Natural killer cell treated with Interleukin-12 subunit alpha and Interleukin-12 subunit beta and Interleukin-15 and Interleukin-18, amount 100 ng/mL, for 72 hours (primary cell): ENCODE measurements at regions not wholly inside any gene's neighbourhood (a gene's known extent, or its start where the extent isn't known, plus 50 kb on each side); places are given as distances from the start of the nearest gene placed in this dataset.
"Not testable (repeated sequence)": the region's sequence is repeated elsewhere in the genome, so short reads cannot be mapped to it uniquely, and the experiment has no call there.

Source experiments
- ATAC-seq, 2 donors: fragments of 150-1000 bp; cut with Tn5 transposase in 1 of 2; sonication (Bioruptor Pico), chemical (Tn5 transposase) in 1 of 2; 2 replicates each; pipeline ENCODE4 v1.10.0; 2021
- DNase-seq: peaks from one replicate; pipeline ENCODE4 v3.0.0; 2022; ENCODE audit warnings: low spot score
- H3K27ac Mint-ChIP-seq, 2 donors: 1 replicate in 1 of 2; 2 replicates in 1 of 2; pipeline ENCODE4 v1.8.0; 2022; ENCODE audit warnings: mixed read lengths in 2 of 2, mild to moderate bottlenecking in 1 of 2, moderate library complexity in 1 of 2
- H3K27me3 Mint-ChIP-seq, 2 donors: 1 replicate in 1 of 2; 2 replicates in 1 of 2; pipeline ENCODE4 v1.8.0; 2022; ENCODE audit warnings: mixed read lengths in 2 of 2
- H3K36me3 Mint-ChIP-seq: one replicate; pipeline ENCODE4 v1.8.0; 2022; ENCODE audit warnings: mixed read lengths
- H3K4me1 Mint-ChIP-seq, 2 donors: 1 replicate in 1 of 2; 2 replicates in 1 of 2; pipeline ENCODE4 v1.8.0; 2022; ENCODE audit warnings: low read depth in 2 of 2, mixed read lengths in 2 of 2, mild to moderate bottlenecking in 1 of 2
- H3K4me3 Mint-ChIP-seq: one replicate; pipeline ENCODE4 v1.8.0; 2022; ENCODE audit warnings: mixed read lengths
- H3K9me3 Mint-ChIP-seq: 2 replicates; pipeline ENCODE4 v1.8.0; 2022; ENCODE audit warnings: mixed read lengths

- not testable (repeated sequence) for H3K4me3 Mint-ChIP-seq
- H3K4me1 Mint-ChIP-seq: peaks cover 21 to 28% of the 10 kb centered on the region in 2 donors
These were observed 112.9 kb upstream of the IGLL5 start for GRCh38 chr22:22774762-22775161.

DNA sequence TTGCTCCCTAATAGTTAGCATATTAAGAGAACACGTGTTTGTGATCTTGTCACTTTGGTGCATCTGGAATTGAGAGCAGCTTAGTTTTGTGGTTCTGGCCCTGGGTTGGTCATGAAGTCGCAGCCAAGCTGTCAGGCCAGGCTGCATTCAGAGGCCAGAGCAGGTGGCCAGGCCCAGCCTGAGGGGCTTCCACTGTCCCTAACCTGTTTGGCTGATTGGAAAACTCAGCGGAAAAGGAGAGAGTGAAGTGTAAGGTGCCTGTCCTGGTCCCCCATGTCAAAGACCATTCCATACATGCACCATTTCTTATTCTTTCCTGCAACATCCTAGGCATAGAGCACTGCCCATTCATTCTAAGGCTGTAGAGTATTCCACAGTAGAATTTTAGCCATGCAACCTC lies 111.5 kb upstream of the IGLL5 start:
- DNase-seq: no peak
- peaks cover 13 to 20% of the 10 kb centered on the region in 2 donors for H3K4me1 Mint-ChIP-seq
- no peak overlapping the region for H3K4me3 Mint-ChIP-seq
- ATAC-seq: no peak
- H3K9me3 Mint-ChIP-seq: no peaks in the 10 kb centered on the region
- H3K27ac Mint-ChIP-seq: no peak overlapping the region
- H3K27me3 Mint-ChIP-seq: no peaks in the 10 kb centered on the region
- no peaks in the 10 kb centered on the region for H3K36me3 Mint-ChIP-seq

More at GRCh38 chr22:22774762-22775161, 112.9 kb upstream of the IGLL5 start:
- H3K27ac Mint-ChIP-seq: peak overlapping the region in 1 of 2 donors; percentile 18
- H3K27me3 Mint-ChIP-seq, H3K9me3 Mint-ChIP-seq, ATAC-seq, H3K36me3 Mint-ChIP-seq, DNase-seq: not testable (repeated sequence)

DNA sequence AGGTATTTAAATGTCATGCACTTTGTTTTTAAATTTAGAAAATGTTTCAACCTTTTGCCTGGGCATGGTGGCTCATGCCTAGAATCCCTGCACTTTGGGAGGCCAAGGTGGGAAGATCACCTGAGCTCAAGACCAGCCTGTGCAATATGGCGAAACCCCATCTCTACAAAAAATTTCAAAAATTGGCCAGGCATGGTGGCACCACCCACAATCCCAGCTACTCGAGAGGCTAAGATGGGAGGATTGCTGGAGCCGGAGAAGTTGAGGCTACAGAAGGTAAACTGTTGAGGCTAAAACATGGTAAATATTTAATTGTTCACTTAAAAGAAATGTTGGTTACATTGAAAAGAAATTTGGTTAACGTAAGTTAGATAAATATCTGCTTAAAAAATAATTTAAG lies 108.4 kb upstream of the IGLL5 start:
- Mint-ChIP-seq H3K36me3 (no peaks in the 10 kb centered on the region), H3K4me3 (no peak overlapping the region), H3K4me1 (peaks cover 7 to 13% of the 10 kb centered on the region in 2 donors), H3K27me3 (no peaks in the 10 kb centered on the region), H3K9me3 (no peaks in the 10 kb centered on the region), H3K27ac (no peak overlapping the region)
- DNase-seq (no peak), ATAC-seq (no peak)

GRCh38 chr22:22783575-22783974 lies 104.0 kb upstream of the IGLL5 start:
- H3K4me1 Mint-ChIP-seq: peaks cover 5 to 17% of the 10 kb centered on the region in 2 donors
- H3K36me3 Mint-ChIP-seq: no peaks in the 10 kb centered on the region
- H3K4me3 Mint-ChIP-seq: no peak overlapping the region
- DNase-seq (no peak), ATAC-seq (no peak)
- H3K9me3 Mint-ChIP-seq: no peaks in the 10 kb centered on the region
- no peaks in the 10 kb centered on the region for H3K27me3 Mint-ChIP-seq
- no peak overlapping the region for H3K27ac Mint-ChIP-seq

DNA sequence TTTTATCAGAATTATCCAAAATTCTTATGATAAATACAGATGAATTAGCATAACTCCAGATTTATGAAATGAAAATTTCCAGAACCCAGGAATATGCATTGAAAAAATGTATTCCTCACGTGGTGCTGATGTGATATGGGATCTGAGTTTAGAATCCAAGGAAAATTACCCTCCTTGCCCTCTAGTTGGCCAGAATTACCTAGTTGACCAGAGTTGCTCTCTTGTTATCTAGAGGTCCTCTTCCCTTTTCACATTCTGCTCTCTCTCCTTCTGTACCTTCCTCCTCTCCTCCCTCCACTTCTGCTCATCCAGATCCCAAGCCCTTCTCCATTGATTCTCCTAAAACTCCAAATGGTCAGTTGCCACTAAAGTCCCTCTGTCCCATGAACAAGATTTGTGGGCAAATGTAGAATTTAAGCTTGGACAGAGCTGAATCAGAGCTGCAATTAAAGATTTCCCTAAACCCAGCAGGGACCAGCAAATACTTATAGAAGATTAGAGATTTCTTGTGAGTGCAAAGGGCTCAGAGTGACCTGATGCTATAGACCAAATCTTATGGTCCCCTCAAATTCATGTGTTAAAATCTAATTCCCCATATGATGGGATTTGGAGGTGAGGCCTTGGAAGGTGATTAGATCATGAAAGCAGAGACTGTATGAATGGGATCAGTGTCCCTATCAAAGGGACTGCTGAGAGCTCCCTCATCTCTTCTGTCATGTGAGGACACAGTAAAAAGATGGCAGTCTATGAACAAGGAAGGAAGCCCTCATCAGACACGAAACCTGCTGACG lies 103.2 kb upstream of the IGLL5 start:
- Mint-ChIP-seq H3K27ac (no peak overlapping the region), H3K4me1 (peaks cover 9 to 20% of the 10 kb centered on the region in 2 donors), H3K4me3 (no peak overlapping the region), H3K9me3 (no peaks in the 10 kb centered on the region), H3K27me3 (no peaks in the 10 kb centered on the region), H3K36me3 (no peaks in the 10 kb centered on the region)
- ATAC-seq (no peak), DNase-seq (no peak)

DNA sequence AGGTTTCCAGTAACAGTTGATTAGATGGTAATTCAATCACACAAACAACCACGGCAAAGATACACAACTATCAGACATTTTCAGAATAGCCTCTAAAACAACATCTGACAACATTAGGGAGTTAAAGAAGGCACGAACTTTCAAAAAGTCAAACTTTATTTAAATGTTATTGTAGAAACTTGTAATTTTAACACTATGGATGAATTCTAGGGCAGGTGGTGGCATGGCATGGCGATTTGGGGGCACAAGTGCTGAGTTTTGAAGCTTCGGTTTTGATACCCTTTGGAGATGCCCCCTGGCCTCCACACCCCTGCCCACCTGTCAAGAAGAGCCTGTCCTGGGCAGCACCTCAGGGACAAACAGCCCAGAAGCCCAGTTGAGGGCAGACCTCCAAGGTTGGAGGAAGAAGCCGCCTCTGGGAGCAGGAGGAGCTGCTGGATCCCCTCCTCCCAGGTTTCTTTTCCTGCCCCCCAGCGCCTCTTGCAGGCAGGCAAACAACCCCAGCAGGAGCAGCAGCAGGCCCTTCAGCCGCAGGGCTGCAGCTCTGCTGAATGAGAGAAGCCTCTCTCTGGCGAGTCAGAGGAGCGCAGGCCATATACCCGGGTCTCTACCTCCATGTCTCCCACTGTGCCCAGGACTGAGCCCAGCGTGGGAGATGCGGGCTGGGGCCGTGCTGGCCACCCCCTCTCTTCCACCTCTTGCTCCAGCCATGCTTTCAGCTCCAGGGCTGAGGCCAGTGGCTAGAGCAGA lies 102.1 kb upstream of the IGLL5 start:
- ATAC-seq (peak in 1 of 2 donors; percentile 40), DNase-seq (no peak)
- Mint-ChIP-seq H3K4me3 (no peak overlapping the region), H3K27me3 (no peaks in the 10 kb centered on the region), H3K27ac (no peak overlapping the region), H3K4me1 (peaks cover 20 to 30% of the 10 kb centered on the region in 2 donors), H3K36me3 (no peaks in the 10 kb centered on the region), H3K9me3 (no peaks in the 10 kb centered on the region)

- Mint-ChIP-seq H3K36me3 (no peaks in the 10 kb centered on the region), H3K4me3 (no peak overlapping the region), H3K4me1 (peaks cover 30 to 38% of the 10 kb centered on the region in 2 donors), H3K27me3 (no peaks in the 10 kb centered on the region), H3K9me3 (no peaks in the 10 kb centered on the region), H3K27ac (no peak overlapping the region)
- ATAC-seq (no peak), DNase-seq (no peak)
These were observed 101.1 kb upstream of the IGLL5 start for GRCh38 chr22:22786301-22787115.

- H3K4me1 Mint-ChIP-seq: peaks cover 36 to 43% of the 10 kb centered on the region in 2 donors
- no peak for ATAC-seq
- H3K4me3 Mint-ChIP-seq: no peak overlapping the region
- H3K27me3 Mint-ChIP-seq: no peaks in the 10 kb centered on the region
- H3K36me3 Mint-ChIP-seq: no peaks in the 10 kb centered on the region
- no peak for DNase-seq
- H3K27ac Mint-ChIP-seq: no peak overlapping the region
- H3K9me3 Mint-ChIP-seq: no peaks in the 10 kb centered on the region
These were observed 100.5 kb upstream of the IGLL5 start for GRCh38 chr22:22787151-22787550.

GRCh38 chr22:22787786-22788459 lies 99.7 kb upstream of the IGLL5 start:
- H3K36me3 Mint-ChIP-seq: no peaks in the 10 kb centered on the region
- peaks cover 43 to 50% of the 10 kb centered on the region in 2 donors for H3K4me1 Mint-ChIP-seq
- ATAC-seq (peak; percentile 76 to 81), DNase-seq (no peak)
- no peak overlapping the region for H3K4me3 Mint-ChIP-seq
- no peaks in the 10 kb centered on the region for H3K9me3 Mint-ChIP-seq
- H3K27ac Mint-ChIP-seq: peak overlapping the region in 1 of 2 donors; percentile 8
- H3K27me3 Mint-ChIP-seq: no peaks in the 10 kb centered on the region

- Mint-ChIP-seq H3K27ac (peak overlapping the region in 1 of 2 donors; percentile 8), H3K9me3 (no peaks in the 10 kb centered on the region), H3K27me3 (no peaks in the 10 kb centered on the region), H3K4me3 (no peak overlapping the region), H3K36me3 (no peaks in the 10 kb centered on the region), H3K4me1 (peaks cover 46 to 54% of the 10 kb centered on the region in 2 donors)
- ATAC-seq: no peak
- DNase-seq: no peak
These were observed 99.1 kb upstream of the IGLL5 start for GRCh38 chr22:22788460-22789037.

DNA sequence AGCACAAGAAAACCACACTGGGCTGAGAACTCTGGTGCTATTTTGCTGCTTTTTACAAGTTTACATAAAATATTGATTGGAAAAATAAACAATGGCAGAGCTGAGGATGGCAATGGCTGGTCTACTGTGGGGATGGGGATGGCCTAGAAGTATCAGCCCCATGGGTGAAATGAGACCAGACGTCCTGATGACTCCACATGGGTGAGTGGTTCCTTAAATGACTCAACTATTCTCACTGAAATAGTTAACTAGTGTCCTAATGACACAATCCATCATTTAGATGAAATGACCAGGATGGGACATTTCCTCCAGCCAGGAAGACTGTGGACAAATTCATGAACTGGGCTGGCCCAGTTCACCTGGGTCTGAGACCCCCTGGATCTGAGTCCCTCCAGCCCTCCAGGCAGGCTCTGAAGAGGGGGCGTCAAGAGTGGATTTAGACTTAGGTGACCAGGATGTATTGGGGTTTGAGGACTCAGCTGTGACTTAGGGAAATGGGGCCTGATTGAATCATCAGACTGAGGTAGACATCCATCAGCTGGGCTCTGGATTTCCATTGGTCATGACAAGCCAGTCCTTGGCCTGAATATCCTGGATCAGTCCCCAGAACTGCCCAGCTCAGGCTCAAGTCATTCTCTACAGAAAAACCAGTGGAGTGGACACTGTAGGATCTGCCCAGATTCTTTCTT lies 98.2 kb upstream of the IGLL5 start:
- ATAC-seq (peak in 1 of 2 donors; percentile 54), DNase-seq (no peak)
- H3K4me3 Mint-ChIP-seq: no peak overlapping the region
- H3K9me3 Mint-ChIP-seq: no peaks in the 10 kb centered on the region
- H3K27ac Mint-ChIP-seq: no peak overlapping the region
- H3K27me3 Mint-ChIP-seq: no peaks in the 10 kb centered on the region
- H3K4me1 Mint-ChIP-seq: peaks cover 46 to 56% of the 10 kb centered on the region in 2 donors
- no peaks in the 10 kb centered on the region for H3K36me3 Mint-ChIP-seq

GRCh38 chr22:22789922-22790845 lies 97.4 kb upstream of the IGLL5 start:
- no peak for ATAC-seq
- H3K27me3 Mint-ChIP-seq: no peaks in the 10 kb centered on the region
- H3K36me3 Mint-ChIP-seq: no peaks in the 10 kb centered on the region
- H3K27ac Mint-ChIP-seq: peak overlapping the region; percentile 44 to 65
- peak overlapping the region; percentile 42 for H3K4me3 Mint-ChIP-seq
- no peak for DNase-seq
- H3K9me3 Mint-ChIP-seq: no peaks in the 10 kb centered on the region
- peaks cover 46 to 60% of the 10 kb centered on the region in 2 donors for H3K4me1 Mint-ChIP-seq
